HEK293 (cell line): ENCODE measurements at regions not wholly inside any gene's neighbourhood (a gene's known extent, or its start where the extent isn't known, plus 50 kb on each side); places are given as distances from the start of the nearest gene placed in this dataset.
A peak's percentile ranks its signal among the peaks of the same experiment; 100 is the strongest.

ENCODE experiments used
- CTCF ChIA-PET: fragments of 350-600 bp; formaldehyde crosslinking; extraction: SDS; loops from one replicate; lab custom pipeline; 2021; ENCODE audit warnings: antibody characterized with exemption; lab: Yijun Ruan, JAX
- POLR2A ChIA-PET: fragments of 300-600 bp; formaldehyde crosslinking; extraction: SDS; loops from one replicate; lab custom pipeline; 2020; ENCODE audit warnings: antibody characterized with exemption, inconsistent platforms; lab: Yijun Ruan, JAX
- H3K27ac ChIP-seq: fragments of 200-500 bp; sonication (Bioruptor generic); 2 replicates; pipeline ENCODE4 v1.5.1; 2014; ENCODE audit warnings: low read depth, low read length, control low read depth, inconsistent platforms; ENCODE audit errors: extremely low read depth
- H3K36me3 ChIP-seq, 2 experiments: fragments of 200-500 bp in 1 of 2; sonication (Bioruptor generic) in 1 of 2; 1 replicate in 1 of 2; 2 replicates in 1 of 2; pipeline ENCODE4 v1.5.1; 2014 to 2017; ENCODE audit warnings: inconsistent platforms in 2 of 2, low read length in 2 of 2; ENCODE audit not compliant: control insufficient read depth in 2 of 2, insufficient read depth in 1 of 2
- H3K4me1 ChIP-seq: fragments of 200-500 bp; sonication (Bioruptor generic); 2 replicates; pipeline ENCODE4 v1.5.1; 2014; ENCODE audit warnings: mild to moderate bottlenecking, low read length, inconsistent platforms; ENCODE audit not compliant: control insufficient read depth, insufficient read depth
- H3K4me3 ChIP-seq: 2 replicates; pipeline ENCODE4 v1.5.1; 2011; ENCODE audit warnings: low read depth, mild to moderate bottlenecking, control low read depth, low read length, moderate library complexity
- H3K9me3 ChIP-seq: fragments of 200-500 bp; sonication (Bioruptor generic); 2 replicates; pipeline ENCODE4 v1.5.1; 2014; ENCODE audit warnings: low read depth, low read length, inconsistent platforms; ENCODE audit not compliant: control insufficient read depth, insufficient read depth
- BCL11A ChIP-seq: fragments of 450-650 bp; formaldehyde crosslinking; IDR thresholded peaks from 2 replicates; pipeline ENCODE4 v1.5.1; 2016; ENCODE audit warnings: low read depth, missing biosample characterization, missing genetic modification characterization
- BCL11B ChIP-seq: fragments of 450-650 bp; formaldehyde crosslinking; IDR thresholded peaks from 2 replicates; pipeline ENCODE4 v1.5.1; 2016; ENCODE audit warnings: low read depth, missing biosample characterization, missing genetic modification characterization
- IKZF3 ChIP-seq: fragments of 450-650 bp; IDR thresholded peaks from 2 replicates; pipeline ENCODE4 v1.5.0; 2018; ENCODE audit warnings: missing biosample characterization, mild to moderate bottlenecking, missing genetic modification characterization, moderate library complexity
- KLF16 ChIP-seq: fragments of 450-650 bp; formaldehyde crosslinking; IDR thresholded peaks from 2 replicates; pipeline ENCODE4 v1.5.1; 2017; ENCODE audit warnings: missing biosample characterization, missing genetic modification characterization
- MYNN ChIP-seq: fragments of 450-650 bp; formaldehyde crosslinking; IDR thresholded peaks from 2 replicates; pipeline ENCODE4 v1.5.1; 2016; ENCODE audit warnings: missing biosample characterization, missing genetic modification characterization, borderline replicate concordance
- PRDM4 ChIP-seq: fragments of 450-650 bp; formaldehyde crosslinking; IDR thresholded peaks from 2 replicates; pipeline ENCODE4 v1.5.1; 2017; ENCODE audit warnings: missing biosample characterization, missing genetic modification characterization
- ZFHX2 ChIP-seq: fragments of 450-650 bp; formaldehyde crosslinking; conservative IDR thresholded peaks from 2 replicates; pipeline ENCODE4 v1.5.1; 2016; ENCODE audit warnings: missing biosample characterization, missing genetic modification characterization
- ZNF335 ChIP-seq: fragments of 450-650 bp; formaldehyde crosslinking; conservative IDR thresholded peaks from 2 replicates; pipeline ENCODE4 v1.5.1; 2016; ENCODE audit warnings: missing biosample characterization, missing genetic modification characterization
- ZNF600 ChIP-seq: fragments of 450-650 bp; formaldehyde crosslinking; IDR thresholded peaks from 2 replicates; pipeline ENCODE4 v1.5.1; 2016; ENCODE audit warnings: missing biosample characterization, missing genetic modification characterization
- TF ChIP-seq, protein P1 (sequence below): fragments of 450-650 bp; formaldehyde crosslinking; IDR thresholded peaks from 2 replicates; pipeline ENCODE4 v1.5.0; 2017; ENCODE audit warnings: missing biosample characterization, missing genetic modification characterization, borderline replicate concordance
- TF ChIP-seq, protein P2 (sequence below): fragments of 450-650 bp; formaldehyde crosslinking; IDR thresholded peaks from 2 replicates; pipeline ENCODE4 v1.5.1; 2016; ENCODE audit warnings: missing biosample characterization, missing genetic modification characterization, low read depth

DNA sequence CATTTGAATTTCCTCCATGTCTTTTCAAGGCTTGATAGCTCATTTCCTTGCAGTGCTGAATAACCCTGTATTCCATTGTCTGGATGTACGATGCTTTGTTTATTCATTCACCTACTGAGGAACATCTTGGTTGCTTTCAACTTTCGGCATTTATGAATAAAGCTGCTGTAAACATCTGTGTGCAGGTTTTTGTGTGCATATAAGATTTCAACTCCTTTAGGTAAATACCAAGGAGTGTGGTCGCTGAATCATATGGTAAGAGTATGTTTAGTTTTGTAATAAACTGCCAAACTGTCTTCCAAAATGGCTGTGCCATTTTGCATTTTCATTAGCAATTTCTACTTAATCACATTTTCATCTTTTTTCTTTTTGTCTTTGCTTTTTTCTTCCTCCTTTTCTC is 327.7 kb upstream of the TBX3 start:
- CTCF ChIA-PET: no interaction called here
- Histone ChIP-seq H3K4me1 (no peaks in the 10 kb centered on the region), H3K4me3 (no peak overlapping the region)
- no peak for TF ChIP-seq ZNF335 (tag by site-specific recombination)
- no peak for TF ChIP-seq ZFHX2
- TF ChIP-seq KLF16: no peak
- no peak for TF ChIP-seq BCL11B (tag by site-specific recombination)
- no peak for TF ChIP-seq BCL11A (tag by site-specific recombination)
- TF ChIP-seq, all 188 proteins: peak for 0
- H3K27ac ChIP-seq: no peak overlapping the region
- POLR2A ChIA-PET: no interaction called here
- H3K36me3 ChIP-seq: no peaks in the 10 kb centered on the region
- no peaks in the 10 kb centered on the region for H3K9me3 ChIP-seq

DNA sequence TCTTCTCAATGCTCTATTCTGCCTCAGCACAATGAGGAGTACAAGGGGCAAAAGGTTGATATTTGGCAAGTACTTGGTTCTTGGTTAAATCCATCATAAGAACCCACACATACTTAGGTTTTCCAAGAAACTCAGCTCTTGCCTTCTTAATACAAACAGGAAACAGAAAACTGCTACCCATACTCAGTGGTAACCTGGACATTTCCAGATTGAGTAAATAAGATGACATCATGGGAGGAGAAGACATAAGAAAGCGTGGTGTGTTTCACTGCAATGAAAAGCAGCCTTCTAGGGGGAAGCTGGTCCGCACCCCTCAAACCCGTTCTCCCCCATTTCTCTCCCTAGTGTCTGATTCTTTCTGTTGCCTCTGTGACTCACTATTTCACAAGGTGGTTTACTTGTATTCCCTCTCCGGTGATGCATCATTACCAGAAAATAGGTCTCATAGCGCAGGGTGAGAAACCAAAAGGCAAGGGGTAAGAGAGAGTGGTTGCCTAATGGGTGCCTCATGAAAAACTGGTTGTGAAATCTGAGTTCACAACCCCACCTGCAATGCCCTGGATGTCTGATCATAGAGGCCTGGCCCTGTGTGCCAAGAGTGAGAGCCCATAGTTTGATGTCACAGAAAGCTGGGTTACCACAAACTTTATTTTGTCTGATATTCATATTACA is 326.5 kb upstream of the TBX3 start:
- Histone ChIP-seq H3K4me3 (no peak overlapping the region), H3K27ac (no peak overlapping the region), H3K36me3 (no peaks in the 10 kb centered on the region), H3K4me1 (no peaks in the 10 kb centered on the region), H3K9me3 (no peaks in the 10 kb centered on the region)
- CTCF ChIA-PET: interaction anchor here (0.6 to 1.3 kb wide), 3 partner anchors 14 to 17 kb away, joined by 3 to 4 read pairs (median 3); no protein-coding TSS in a partner anchor
- POLR2A ChIA-PET: no interaction called here
- TF ChIP-seq PRDM4 (no peak), MYNN (tag by site-specific recombination) (no peak), ZNF600 (tag by site-specific recombination) (no peak)
- TF ChIP-seq, protein P1, sequence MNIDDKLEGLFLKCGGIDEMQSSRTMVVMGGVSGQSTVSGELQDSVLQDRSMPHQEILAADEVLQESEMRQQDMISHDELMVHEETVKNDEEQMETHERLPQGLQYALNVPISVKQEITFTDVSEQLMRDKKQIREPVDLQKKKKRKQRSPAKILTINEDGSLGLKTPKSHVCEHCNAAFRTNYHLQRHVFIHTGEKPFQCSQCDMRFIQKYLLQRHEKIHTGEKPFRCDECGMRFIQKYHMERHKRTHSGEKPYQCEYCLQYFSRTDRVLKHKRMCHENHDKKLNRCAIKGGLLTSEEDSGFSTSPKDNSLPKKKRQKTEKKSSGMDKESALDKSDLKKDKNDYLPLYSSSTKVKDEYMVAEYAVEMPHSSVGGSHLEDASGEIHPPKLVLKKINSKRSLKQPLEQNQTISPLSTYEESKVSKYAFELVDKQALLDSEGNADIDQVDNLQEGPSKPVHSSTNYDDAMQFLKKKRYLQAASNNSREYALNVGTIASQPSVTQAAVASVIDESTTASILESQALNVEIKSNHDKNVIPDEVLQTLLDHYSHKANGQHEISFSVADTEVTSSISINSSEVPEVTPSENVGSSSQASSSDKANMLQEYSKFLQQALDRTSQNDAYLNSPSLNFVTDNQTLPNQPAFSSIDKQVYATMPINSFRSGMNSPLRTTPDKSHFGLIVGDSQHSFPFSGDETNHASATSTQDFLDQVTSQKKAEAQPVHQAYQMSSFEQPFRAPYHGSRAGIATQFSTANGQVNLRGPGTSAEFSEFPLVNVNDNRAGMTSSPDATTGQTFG (tag by site-specific recombination): no peak
- TF ChIP-seq, protein P2, sequence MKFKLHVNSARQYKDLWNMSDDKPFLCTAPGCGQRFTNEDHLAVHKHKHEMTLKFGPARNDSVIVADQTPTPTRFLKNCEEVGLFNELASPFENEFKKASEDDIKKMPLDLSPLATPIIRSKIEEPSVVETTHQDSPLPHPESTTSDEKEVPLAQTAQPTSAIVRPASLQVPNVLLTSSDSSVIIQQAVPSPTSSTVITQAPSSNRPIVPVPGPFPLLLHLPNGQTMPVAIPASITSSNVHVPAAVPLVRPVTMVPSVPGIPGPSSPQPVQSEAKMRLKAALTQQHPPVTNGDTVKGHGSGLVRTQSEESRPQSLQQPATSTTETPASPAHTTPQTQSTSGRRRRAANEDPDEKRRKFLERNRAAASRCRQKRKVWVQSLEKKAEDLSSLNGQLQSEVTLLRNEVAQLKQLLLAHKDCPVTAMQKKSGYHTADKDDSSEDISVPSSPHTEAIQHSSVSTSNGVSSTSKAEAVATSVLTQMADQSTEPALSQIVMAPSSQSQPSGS (tag by site-specific recombination): peak; percentile 52; the same call in 1 of the 2 replicates

GRCh38 chr12:115008929-115009328 is 325.0 kb upstream of the TBX3 start:
- no peaks in the 10 kb centered on the region for H3K9me3 ChIP-seq
- no peaks in the 10 kb centered on the region for H3K36me3 ChIP-seq
- H3K4me1 ChIP-seq: no peaks in the 10 kb centered on the region
- no peak for TF ChIP-seq IKZF3
- H3K4me3 ChIP-seq: no peak overlapping the region
- no peak overlapping the region for H3K27ac ChIP-seq
- ChIA-PET CTCF (interaction anchor here (0.6 kb wide), 1 partner anchor 250 kb away, joined by 3 read pairs; no protein-coding TSS in a partner anchor), POLR2A (no interaction called here)
